Activated CD8-positive, alpha-beta T cell treated with anti-CD3 and anti-CD28 coated beads for 36 hours (primary cell): ENCODE measurements at regions not wholly inside any gene's neighbourhood (a gene's known extent, or its start where the extent isn't known, plus 50 kb on each side); places are given as distances from the start of the nearest gene placed in this dataset.

Experiments
- ATAC-seq: fragments of 200-7000 bp; cut with Tn5 transposase; one replicate; pipeline ENCODE4 v1.10.0; 2021; ENCODE audit warnings: mild to moderate bottlenecking, moderate library complexity
- CTCF ChIA-PET: fragments of 350-600 bp; sonication (Branson Sonifier 250); formaldehyde crosslinking; loops from one replicate; lab custom pipeline; 2021; ENCODE audit warnings: antibody characterized with exemption; lab: Charles Lee
- POLR2A ChIA-PET: fragments of 350-600 bp; sonication (Branson Sonifier 250); formaldehyde crosslinking; loops from one replicate; lab custom pipeline; 2021; ENCODE audit warnings: antibody characterized with exemption; lab: Charles Lee
- DNase-seq: peaks from one replicate; pipeline ENCODE4 v3.0.0-alpha.2; 2020
- H3K27ac Mint-ChIP-seq: one replicate; pipeline ENCODE4 v1.8.0; 2021; ENCODE audit warnings: mild to moderate bottlenecking, mixed read lengths
- H3K27me3 Mint-ChIP-seq: one replicate; pipeline ENCODE4 v1.8.0; 2021; ENCODE audit warnings: mixed read lengths
- H3K36me3 Mint-ChIP-seq: one replicate; pipeline ENCODE4 v1.8.0; 2021; ENCODE audit warnings: low read depth, mixed read lengths
- H3K4me1 Mint-ChIP-seq: one replicate; pipeline ENCODE4 v1.8.0; 2021; ENCODE audit warnings: low read depth, mixed read lengths
- H3K4me3 Mint-ChIP-seq: one replicate; pipeline ENCODE4 v1.8.0; 2021; ENCODE audit warnings: mild to moderate bottlenecking, moderate library complexity, mixed read lengths
- H3K9me3 Mint-ChIP-seq: one replicate; pipeline ENCODE4 v1.8.0; 2021; ENCODE audit warnings: mixed read lengths
- intact Hi-C: fragments of 100-400 bp; cut with micrococcal nuclease; formaldehyde crosslinking; loops from one replicate; pipeline ENCODE4 v1.10.0; 2022
- TF ChIP-seq, protein P1 (sequence below): fragments of 200-600 bp; IDR thresholded peaks from one replicate; pipeline ENCODE4 v1.8.0; 2022; ENCODE audit warnings: antibody characterized with exemption, mild to moderate bottlenecking

DNA sequence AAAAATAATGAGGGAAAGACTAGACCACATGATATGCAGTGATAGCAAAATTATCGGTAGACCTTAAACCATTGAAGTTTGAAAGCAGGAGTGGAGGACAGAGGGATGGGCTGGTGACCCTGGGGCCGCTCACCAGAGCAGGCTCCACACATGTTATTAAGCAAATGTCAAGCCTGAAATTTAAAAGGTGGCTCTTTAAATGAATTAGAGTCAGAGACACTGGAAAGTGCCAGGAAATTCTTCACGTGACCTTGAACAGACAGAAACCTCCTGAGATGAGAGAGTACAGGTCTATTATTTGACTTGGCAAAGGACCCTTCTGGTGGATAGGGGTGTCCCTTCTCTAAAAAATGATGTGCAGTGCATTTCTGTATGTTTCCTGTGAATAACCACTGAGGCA lies 111.0 kb upstream of the CPEB4 start:
- intact Hi-C loops = no loop called here
- no peak for ATAC-seq

DNA sequence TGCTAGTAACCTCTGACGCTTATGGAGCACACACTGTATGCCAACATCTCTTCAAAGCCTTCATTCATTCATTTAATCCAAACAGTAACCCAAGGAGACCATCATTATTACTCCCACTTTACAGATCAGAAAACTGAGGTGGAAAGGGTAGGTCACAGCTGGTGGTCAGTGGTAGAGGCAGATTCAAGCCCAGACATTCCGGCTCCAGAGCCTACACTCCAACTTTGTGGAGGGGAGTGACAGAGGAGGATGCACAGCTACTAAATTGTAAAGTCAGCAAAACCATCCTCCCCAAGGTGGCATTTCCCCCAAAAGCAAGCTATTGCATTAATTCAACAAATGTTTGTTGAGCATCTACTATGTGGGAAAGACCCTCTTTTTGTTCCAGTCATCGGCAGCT lies 110.5 kb upstream of the CPEB4 start:
- ChIA-PET POLR2A (interaction anchor here (0.6 to 1.0 kb wide), 2 partner anchors 9 to 195 kb away, joined by 3 to 5 read pairs; no protein-coding TSS in a partner anchor), CTCF (interaction anchor here (1.2 kb wide), 1 partner anchor 159 kb away, joined by 3 read pairs; no protein-coding TSS in a partner anchor)
- no peak for ATAC-seq
- H3K27ac Mint-ChIP-seq = no peak overlapping the region
- H3K4me1 Mint-ChIP-seq = peaks cover 14% of the 10 kb centered on the region
- H3K36me3 Mint-ChIP-seq = no peaks in the 10 kb centered on the region
- no peaks in the 10 kb centered on the region for H3K27me3 Mint-ChIP-seq
- TF ChIP-seq, protein P1, sequence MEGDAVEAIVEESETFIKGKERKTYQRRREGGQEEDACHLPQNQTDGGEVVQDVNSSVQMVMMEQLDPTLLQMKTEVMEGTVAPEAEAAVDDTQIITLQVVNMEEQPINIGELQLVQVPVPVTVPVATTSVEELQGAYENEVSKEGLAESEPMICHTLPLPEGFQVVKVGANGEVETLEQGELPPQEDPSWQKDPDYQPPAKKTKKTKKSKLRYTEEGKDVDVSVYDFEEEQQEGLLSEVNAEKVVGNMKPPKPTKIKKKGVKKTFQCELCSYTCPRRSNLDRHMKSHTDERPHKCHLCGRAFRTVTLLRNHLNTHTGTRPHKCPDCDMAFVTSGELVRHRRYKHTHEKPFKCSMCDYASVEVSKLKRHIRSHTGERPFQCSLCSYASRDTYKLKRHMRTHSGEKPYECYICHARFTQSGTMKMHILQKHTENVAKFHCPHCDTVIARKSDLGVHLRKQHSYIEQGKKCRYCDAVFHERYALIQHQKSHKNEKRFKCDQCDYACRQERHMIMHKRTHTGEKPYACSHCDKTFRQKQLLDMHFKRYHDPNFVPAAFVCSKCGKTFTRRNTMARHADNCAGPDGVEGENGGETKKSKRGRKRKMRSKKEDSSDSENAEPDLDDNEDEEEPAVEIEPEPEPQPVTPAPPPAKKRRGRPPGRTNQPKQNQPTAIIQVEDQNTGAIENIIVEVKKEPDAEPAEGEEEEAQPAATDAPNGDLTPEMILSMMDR = no peak
- intact Hi-C loops = no loop called here
- no peak overlapping the region for H3K4me3 Mint-ChIP-seq
- H3K9me3 Mint-ChIP-seq = peaks cover 2% of the 10 kb centered on the region
- DNase-seq = no peak

More for the DNA sequence above, 111.0 kb upstream of the CPEB4 start:
- peaks cover under 1% of the 10 kb centered on the region for H3K9me3 Mint-ChIP-seq
- H3K36me3 Mint-ChIP-seq = no peaks in the 10 kb centered on the region
- H3K4me1 Mint-ChIP-seq = peaks cover 9% of the 10 kb centered on the region
- TF ChIP-seq, protein P1 = no peak
- POLR2A ChIA-PET = interaction anchor here (0.6 kb wide), 1 partner anchor 196 kb away, joined by 5 read pairs; no protein-coding TSS in a partner anchor
- no peak overlapping the region for H3K4me3 Mint-ChIP-seq
- CTCF ChIA-PET = no interaction called here
- H3K27ac Mint-ChIP-seq = no peak overlapping the region
- DNase-seq = no peak
- H3K27me3 Mint-ChIP-seq = no peaks in the 10 kb centered on the region

DNA sequence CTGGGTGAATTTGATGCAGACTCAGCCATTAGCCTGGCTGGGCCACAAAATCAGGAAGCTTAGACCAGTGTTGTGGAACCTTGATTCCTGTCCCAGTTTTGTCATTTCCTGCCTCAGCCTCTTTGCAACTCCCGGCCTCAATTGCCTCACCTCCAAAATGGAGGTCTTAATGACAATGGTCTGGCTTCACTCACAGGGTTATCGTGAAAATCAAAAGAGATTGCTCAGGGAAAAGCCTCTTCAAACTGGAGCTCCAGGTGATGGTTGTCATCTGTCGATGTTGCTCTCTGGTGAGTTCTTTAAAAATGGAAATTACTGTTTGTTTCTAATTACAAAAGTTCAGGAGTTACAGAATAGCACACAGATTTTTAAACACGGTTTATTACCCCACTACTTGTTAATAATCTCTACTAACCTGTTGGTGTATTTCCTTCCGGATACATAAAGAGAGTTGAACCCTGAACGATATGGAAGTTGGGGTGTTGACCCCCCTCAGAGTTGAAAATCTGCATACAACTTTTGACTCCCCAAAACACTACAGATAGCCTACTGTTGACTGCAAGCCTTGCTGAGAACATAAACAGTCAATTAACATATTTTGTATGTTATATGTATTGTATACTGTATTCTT lies 109.9 kb upstream of the CPEB4 start:
- no peaks in the 10 kb centered on the region for H3K36me3 Mint-ChIP-seq
- ATAC-seq (no peak), DNase-seq (no peak)
- POLR2A ChIA-PET = interaction anchor here (1.0 kb wide), 1 partner anchor 8 kb away, joined by 3 read pairs; no protein-coding TSS in a partner anchor
- H3K4me1 Mint-ChIP-seq = peaks cover 16% of the 10 kb centered on the region
- no peak overlapping the region for H3K27ac Mint-ChIP-seq
- no peaks in the 10 kb centered on the region for H3K27me3 Mint-ChIP-seq
- H3K4me3 Mint-ChIP-seq = no peak overlapping the region
- H3K9me3 Mint-ChIP-seq = peaks cover 2% of the 10 kb centered on the region
- intact Hi-C loops = no loop called here
- TF ChIP-seq, protein P1 = no peak
- CTCF ChIA-PET = interaction anchor here (1.2 kb wide), 1 partner anchor 160 kb away, joined by 3 read pairs; no protein-coding TSS in a partner anchor

DNA sequence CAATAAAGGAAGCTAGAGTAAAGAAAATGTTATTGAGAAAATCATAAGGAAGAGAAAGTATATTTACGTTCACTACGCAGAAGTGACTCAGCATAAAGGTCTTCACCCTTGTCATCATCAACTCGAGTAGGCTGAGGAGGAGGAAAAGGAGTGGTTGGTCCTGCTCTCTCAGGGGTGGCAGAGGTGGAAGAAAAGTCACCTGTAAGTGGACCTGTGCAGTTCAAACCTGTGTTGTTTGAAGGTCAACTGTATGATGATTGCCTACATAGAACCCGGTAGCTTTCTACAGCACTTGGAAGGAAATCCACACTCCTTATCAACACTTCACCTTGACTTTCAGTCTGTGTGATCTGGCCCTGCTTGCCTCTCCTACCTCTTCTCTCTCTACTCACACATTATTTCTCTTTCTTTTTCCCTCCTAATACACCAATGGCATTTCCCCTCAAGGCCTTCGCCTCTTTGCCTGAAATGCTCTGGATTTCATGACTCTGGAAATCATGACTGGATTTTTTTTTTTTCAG lies 109.3 kb upstream of the CPEB4 start:
- ATAC-seq = no peak
- no peak for DNase-seq
- Mint-ChIP-seq H3K27ac (no peak overlapping the region), H3K36me3 (no peaks in the 10 kb centered on the region), H3K27me3 (no peaks in the 10 kb centered on the region), H3K9me3 (peaks cover 2% of the 10 kb centered on the region), H3K4me1 (peaks cover 16% of the 10 kb centered on the region), H3K4me3 (no peak overlapping the region)
- TF ChIP-seq, protein P1 = no peak
- intact Hi-C loops = no loop called here
- ChIA-PET CTCF (interaction anchor here (1.2 kb wide), 1 partner anchor 161 kb away, joined by 3 read pairs; no protein-coding TSS in a partner anchor), POLR2A (interaction anchor here (1.0 kb wide), 1 partner anchor 7 kb away, joined by 3 read pairs; no protein-coding TSS in a partner anchor)
